ENCODE measurements at regions not wholly inside any gene's neighbourhood (a gene's known extent, or its start where the extent isn't known, plus 50 kb on each side); places are given as distances from the start of the nearest gene placed in this dataset.
A peak's percentile ranks its signal among the peaks of the same experiment; 100 is the strongest.

- TF ChIP-seq ZNF518B (CRISPR knock-in tag; IDR thresholded peaks at IDR 0.05), result no peak
- 0 out of 2 replicates have a peak, but pooled peaks have one; percentile 5 for TF ChIP-seq CBFA2T3 (IDR thresholded peaks at IDR 0.05)
- TF ChIP-seq C11orf30 (IDR thresholded peaks at IDR 0.05; ENCODE audit: low read depth), result peak; percentile 32; the same call in 1 of the 2 replicates
- no peak for TF ChIP-seq CXXC5 (CRISPR knock-in tag; IDR thresholded peaks at IDR 0.05)
- TF ChIP-seq ZNF354B (CRISPR knock-in tag; IDR thresholded peaks at IDR 0.05), result no peak
- peak; percentile 79 for TF ChIP-seq RBM25 (IDR thresholded peaks at IDR 0.05; ENCODE audit: low read depth, low read length, severe bottlenecking)
- 0 out of 2 replicates have a peak, but pooled peaks have one; percentile 2 for TF ChIP-seq MAFK (IDR thresholded peaks at IDR 0.05; ENCODE audit: low read length)
These were observed 116.2 kb upstream of the STX18 start (continued) for GRCh38 chr4:4658052-4658451.

GRCh38 chr4:4656977-4657376 lies 115.1 kb upstream of the STX18 start:
- FAIRE-seq (no peak), ATAC-seq (no peak), DNase-seq (ENCODE audit: extremely low read depth in 1 of 4, low spot score in 3 of 4) (no peak)
- no TSS peak for BruUV-seq (replicated peaks)
- Histone ChIP-seq H3K4me2 (ENCODE audit: insufficient read depth, low read length) (no peak overlapping the region), H3K9ac (ENCODE audit: insufficient read depth in 1 of 2, low read depth in 2 of 2, low read length in 2 of 2) (no peak overlapping the region), H3K27me3 (ENCODE audit: control insufficient read depth in 2 of 2, insufficient read depth in 2 of 2, low read length in 2 of 2) (no peaks in the 10 kb centered on the region), H3K79me2 (ENCODE audit: control insufficient read depth, insufficient read depth, low read length) (no peaks in the 10 kb centered on the region), H3K9me1 (ENCODE audit: control insufficient read depth, insufficient read depth, low read length) (no peaks in the 10 kb centered on the region), H3K27ac (ENCODE audit: extremely low read depth, low read depth, low read length) (no peak overlapping the region), H3K4me3 (no peak overlapping the region), H3K9me3 (replicated peaks; ENCODE audit: control insufficient read depth, insufficient read depth, low read depth, low read length) (no peaks in the 10 kb centered on the region; the same call in 1 of the 2 replicates), H3K36me3 (ENCODE audit: control insufficient read depth, insufficient read depth, low read length) (no peaks in the 10 kb centered on the region), H4K20me1 (replicated peaks; ENCODE audit: control insufficient read depth, insufficient read depth, low read length) (no peaks in the 10 kb centered on the region), H2AFZ (ENCODE audit: low read depth, low read length) (no peak overlapping the region), H3K4me1 (replicated peaks in 1 of 2; ENCODE audit: control insufficient read depth in 2 of 2, insufficient read depth in 2 of 2, low read length in 2 of 2) (peaks cover 0 to 12% of the 10 kb centered on the region in 2 experiments; a peak in 3 of 5 replicates)
- 77% methylated on average over 4 of the region's 4 CpGs for WGBS (ENCODE audit: insufficient coverage, low coverage, missing lambda C conversion rate)
- CTCF ChIA-PET (ENCODE audit: low intra/inter-chr PET ratio), result no interaction called here
- in situ Hi-C loops (cut with MboI) (no loop called here), intact Hi-C loops (cut with micrococcal nuclease) (no loop called here)
- POLR2A ChIA-PET, result no interaction called here
- peak; percentile 55; the same call in 1 of the 2 replicates for TF ChIP-seq SMARCA5 (IDR thresholded peaks at IDR 0.05)
- 0 out of 2 replicates have a peak, but pooled peaks have one; percentile 29 for TF ChIP-seq BCOR (IDR thresholded peaks at IDR 0.05)
- TF ChIP-seq RBM25 (IDR thresholded peaks at IDR 0.05; ENCODE audit: low read depth, low read length, severe bottlenecking), result peak; percentile 73
- no peak for TF ChIP-seq CHD2 (IDR thresholded peaks at IDR 0.05; ENCODE audit: low read depth, low read length)
- peak; percentile 43; the same call in 1 of the 2 replicates for TF ChIP-seq ADNP (tag; IDR thresholded peaks at IDR 0.05)

Measured in K562 (cell line).